Cardiac muscle cell (in vitro differentiated cells and primary cell): ENCODE measurements at regions not wholly inside any gene's neighbourhood (a gene's known extent, or its start where the extent isn't known, plus 50 kb on each side); places are given as distances from the start of the nearest gene placed in this dataset.

Experiments used
- DNase-seq, 2 donors: peaks; one replicate each; pipeline versions ENCODE4 v3.0.0 to v3.0.0-alpha.2; 2010 to 2017; ENCODE audit warnings: low read depth in 1 of 2, low spot score in 1 of 2
- H3K27ac ChIP-seq: fragments of 200-600 bp; sonication (generic); 2 replicates; pipeline ENCODE4 v1.5.1; 2016
- H3K27me3 ChIP-seq: fragments of 200-600 bp; sonication (generic); 2 replicates; pipeline ENCODE4 v1.6.0; 2016; ENCODE audit warnings: control low read depth
- H3K36me3 ChIP-seq: fragments of 200-600 bp; sonication (generic); 2 replicates; pipeline ENCODE4 v1.5.1; 2016; ENCODE audit warnings: control low read depth
- H3K4me1 ChIP-seq: fragments of 200-600 bp; sonication (generic); 2 replicates; pipeline ENCODE4 v1.8.1; 2017; ENCODE audit warnings: low read depth, mild to moderate bottlenecking, mixed run types
- H3K4me3 ChIP-seq: fragments of 200-600 bp; sonication (generic); 2 replicates; pipeline ENCODE4 v1.5.1; 2016; ENCODE audit warnings: mild to moderate bottlenecking
- H3K9me3 ChIP-seq: fragments of 200-600 bp; sonication (generic); 2 replicates; pipeline ENCODE4 v1.5.1; 2017; ENCODE audit warnings: low read depth, mild to moderate bottlenecking, control low read depth
- CTCF ChIP-seq: IDR thresholded peaks from 2 replicates; pipeline ENCODE4 v1.5.1; 2012; ENCODE audit warnings: low read depth, mild to moderate bottlenecking, low read length

- H3K27me3 ChIP-seq: peaks cover 100% of the 10 kb centered on the region
- no peaks in the 10 kb centered on the region for H3K36me3 ChIP-seq
- no peak overlapping the region for H3K27ac ChIP-seq
- no peaks in the 10 kb centered on the region for H3K4me1 ChIP-seq
- DNase-seq: no peak
- TF ChIP-seq CTCF: no peak
- H3K9me3 ChIP-seq: no peaks in the 10 kb centered on the region
- H3K4me3 ChIP-seq: no peak overlapping the region
Measured at GRCh38 chr22:22084089-22084711, 101.6 kb upstream of the TOP3B start.

- Histone ChIP-seq H3K27ac (no peak overlapping the region), H3K36me3 (no peaks in the 10 kb centered on the region), H3K9me3 (no peaks in the 10 kb centered on the region), H3K4me1 (no peaks in the 10 kb centered on the region), H3K27me3 (peaks cover 100% of the 10 kb centered on the region), H3K4me3 (no peak overlapping the region)
- no peak for DNase-seq
- TF ChIP-seq CTCF: no peak
Measured at GRCh38 chr22:22082960-22083359, 100.4 kb upstream of the TOP3B start.

GRCh38 chr22:22082229-22082835 is 99.7 kb upstream of the TOP3B start:
- Histone ChIP-seq H3K4me1 (no peaks in the 10 kb centered on the region), H3K4me3 (no peak overlapping the region), H3K27ac (no peak overlapping the region), H3K9me3 (no peaks in the 10 kb centered on the region), H3K36me3 (no peaks in the 10 kb centered on the region), H3K27me3 (peaks cover 100% of the 10 kb centered on the region)
- no peak for DNase-seq
- TF ChIP-seq CTCF: no peak

- Histone ChIP-seq H3K4me1 (no peaks in the 10 kb centered on the region), H3K27me3 (peaks cover 100% of the 10 kb centered on the region), H3K27ac (no peak overlapping the region), H3K36me3 (no peaks in the 10 kb centered on the region), H3K4me3 (no peak overlapping the region), H3K9me3 (no peaks in the 10 kb centered on the region)
- DNase-seq: no peak
- TF ChIP-seq CTCF: no peak
Measured at GRCh38 chr22:22080270-22080669, 97.7 kb upstream of the TOP3B start.

- DNase-seq: no peak
- peaks cover 100% of the 10 kb centered on the region for H3K27me3 ChIP-seq
- TF ChIP-seq CTCF: no peak
- no peaks in the 10 kb centered on the region for H3K9me3 ChIP-seq
- H3K27ac ChIP-seq: no peak overlapping the region
- H3K36me3 ChIP-seq: no peaks in the 10 kb centered on the region
- no peak overlapping the region for H3K4me3 ChIP-seq
- no peaks in the 10 kb centered on the region for H3K4me1 ChIP-seq
Measured at GRCh38 chr22:22079404-22080148, 97.0 kb upstream of the TOP3B start.
